Cardiac muscle cell (in vitro differentiated cells and primary cell): ENCODE measurements at regions not wholly inside any gene's neighbourhood (a gene's known extent, or its start where the extent isn't known, plus 50 kb on each side); places are given as distances from the start of the nearest gene placed in this dataset.

Experiments used
- DNase-seq, 2 donors: peaks; one replicate each; pipeline versions ENCODE4 v3.0.0 to v3.0.0-alpha.2; 2010 to 2017; ENCODE audit warnings: low read depth in 1 of 2, low spot score in 1 of 2
- H3K27ac ChIP-seq: fragments of 200-600 bp; sonication (generic); 2 replicates; pipeline ENCODE4 v1.5.1; 2016
- H3K27me3 ChIP-seq: fragments of 200-600 bp; sonication (generic); 2 replicates; pipeline ENCODE4 v1.6.0; 2016; ENCODE audit warnings: control low read depth
- H3K36me3 ChIP-seq: fragments of 200-600 bp; sonication (generic); 2 replicates; pipeline ENCODE4 v1.5.1; 2016; ENCODE audit warnings: control low read depth
- H3K4me1 ChIP-seq: fragments of 200-600 bp; sonication (generic); 2 replicates; pipeline ENCODE4 v1.8.1; 2017; ENCODE audit warnings: low read depth, mild to moderate bottlenecking, mixed run types
- H3K4me3 ChIP-seq: fragments of 200-600 bp; sonication (generic); 2 replicates; pipeline ENCODE4 v1.5.1; 2016; ENCODE audit warnings: mild to moderate bottlenecking
- H3K9me3 ChIP-seq: fragments of 200-600 bp; sonication (generic); 2 replicates; pipeline ENCODE4 v1.5.1; 2017; ENCODE audit warnings: low read depth, mild to moderate bottlenecking, control low read depth
- TF ChIP-seq, protein P1 (sequence below): IDR thresholded peaks from 2 replicates; pipeline ENCODE4 v1.5.1; 2012; ENCODE audit warnings: low read depth, mild to moderate bottlenecking, low read length

GRCh38 chr1:5479876-5480646 is 512.2 kb downstream of the NPHP4 start:
- Histone ChIP-seq H3K27ac (no peak overlapping the region), H3K36me3 (no peaks in the 10 kb centered on the region), H3K4me1 (no peaks in the 10 kb centered on the region), H3K27me3 (peaks cover 13% of the 10 kb centered on the region), H3K9me3 (no peaks in the 10 kb centered on the region), H3K4me3 (no peak overlapping the region)
- no peak for DNase-seq
- TF ChIP-seq, protein P1, sequence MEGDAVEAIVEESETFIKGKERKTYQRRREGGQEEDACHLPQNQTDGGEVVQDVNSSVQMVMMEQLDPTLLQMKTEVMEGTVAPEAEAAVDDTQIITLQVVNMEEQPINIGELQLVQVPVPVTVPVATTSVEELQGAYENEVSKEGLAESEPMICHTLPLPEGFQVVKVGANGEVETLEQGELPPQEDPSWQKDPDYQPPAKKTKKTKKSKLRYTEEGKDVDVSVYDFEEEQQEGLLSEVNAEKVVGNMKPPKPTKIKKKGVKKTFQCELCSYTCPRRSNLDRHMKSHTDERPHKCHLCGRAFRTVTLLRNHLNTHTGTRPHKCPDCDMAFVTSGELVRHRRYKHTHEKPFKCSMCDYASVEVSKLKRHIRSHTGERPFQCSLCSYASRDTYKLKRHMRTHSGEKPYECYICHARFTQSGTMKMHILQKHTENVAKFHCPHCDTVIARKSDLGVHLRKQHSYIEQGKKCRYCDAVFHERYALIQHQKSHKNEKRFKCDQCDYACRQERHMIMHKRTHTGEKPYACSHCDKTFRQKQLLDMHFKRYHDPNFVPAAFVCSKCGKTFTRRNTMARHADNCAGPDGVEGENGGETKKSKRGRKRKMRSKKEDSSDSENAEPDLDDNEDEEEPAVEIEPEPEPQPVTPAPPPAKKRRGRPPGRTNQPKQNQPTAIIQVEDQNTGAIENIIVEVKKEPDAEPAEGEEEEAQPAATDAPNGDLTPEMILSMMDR: no peak

DNA sequence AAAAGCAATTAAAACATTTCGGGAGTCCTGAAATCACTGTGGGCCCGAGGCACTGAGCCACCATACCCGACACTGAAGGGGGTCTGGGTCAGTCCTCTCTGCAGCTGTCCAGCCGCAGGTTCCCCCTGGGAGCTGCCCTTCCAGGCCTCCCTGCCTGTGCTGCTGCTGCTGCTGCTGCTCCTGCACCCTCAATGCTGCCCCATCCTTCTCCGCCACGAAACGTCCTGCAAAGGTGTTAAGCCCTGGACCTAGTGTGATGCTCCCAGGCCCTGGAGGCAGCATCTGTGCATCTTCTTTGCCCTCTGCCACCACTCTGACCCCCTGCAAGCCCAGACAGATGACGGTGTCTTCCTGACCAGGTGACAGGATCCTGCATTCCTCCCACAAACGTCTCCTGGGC is 513.3 kb downstream of the NPHP4 start:
- no peaks in the 10 kb centered on the region for H3K36me3 ChIP-seq
- TF ChIP-seq, protein P1: no peak
- no peak overlapping the region for H3K4me3 ChIP-seq
- DNase-seq: no peak
- H3K4me1 ChIP-seq: no peaks in the 10 kb centered on the region
- no peak overlapping the region for H3K27ac ChIP-seq
- peaks cover 13% of the 10 kb centered on the region for H3K27me3 ChIP-seq
- no peaks in the 10 kb centered on the region for H3K9me3 ChIP-seq

GRCh38 chr1:5478156-5478695 is 514.0 kb downstream of the NPHP4 start:
- Histone ChIP-seq H3K27me3 (peaks cover 13% of the 10 kb centered on the region), H3K27ac (no peak overlapping the region)
- no peak for DNase-seq

DNA sequence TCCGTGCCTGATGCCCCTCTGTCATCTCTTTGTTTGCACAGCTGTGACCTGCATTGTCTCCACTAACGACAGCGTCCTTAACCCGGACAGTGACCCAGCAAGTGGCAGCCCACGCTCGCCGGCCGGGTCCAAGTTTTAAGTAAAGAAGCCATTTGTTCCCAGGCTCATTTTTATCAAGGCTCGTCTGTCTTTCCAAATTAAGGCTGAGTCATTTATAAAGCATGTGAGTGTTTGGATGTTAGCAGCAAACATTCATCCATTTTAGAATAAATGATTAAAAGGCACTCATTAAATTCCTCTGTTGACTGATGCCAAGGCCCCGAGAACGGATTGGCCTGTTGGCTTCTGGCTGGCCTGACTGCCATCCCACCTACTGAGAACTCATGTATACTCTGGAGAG is 514.5 kb downstream of the NPHP4 start:
- TF ChIP-seq, protein P1: no peak
- Histone ChIP-seq H3K9me3 (no peaks in the 10 kb centered on the region), H3K27ac (no peak overlapping the region), H3K27me3 (peaks cover 13% of the 10 kb centered on the region), H3K36me3 (no peaks in the 10 kb centered on the region), H3K4me1 (no peaks in the 10 kb centered on the region), H3K4me3 (no peak overlapping the region)
- no peak for DNase-seq

More at GRCh38 chr1:5478156-5478695, 514.0 kb downstream of the NPHP4 start:
- H3K36me3 ChIP-seq: no peaks in the 10 kb centered on the region
- no peak overlapping the region for H3K4me3 ChIP-seq
- H3K4me1 ChIP-seq: no peaks in the 10 kb centered on the region
- H3K9me3 ChIP-seq: no peaks in the 10 kb centered on the region
- TF ChIP-seq, protein P1: no peak

DNA sequence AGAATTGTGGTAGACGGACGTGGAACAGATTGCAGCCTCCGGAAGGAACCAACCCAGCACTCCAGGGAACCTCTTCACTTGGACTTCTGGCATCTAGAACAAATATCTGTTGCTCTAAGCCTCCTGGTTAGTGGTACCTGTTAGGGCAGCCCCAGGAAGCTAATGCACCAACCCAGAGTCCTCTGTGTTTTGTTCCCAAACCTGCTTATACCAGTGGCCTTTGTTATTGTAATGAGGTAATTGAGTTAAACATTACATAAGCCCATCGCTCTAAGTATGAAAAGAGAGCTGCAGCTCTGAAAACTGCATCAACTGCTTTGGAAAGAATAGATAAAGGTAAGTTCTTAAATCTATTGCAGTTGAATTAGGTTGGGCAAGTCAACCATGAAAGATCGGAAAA is 516.7 kb downstream of the NPHP4 start:
- Histone ChIP-seq H3K27ac (no peak overlapping the region), H3K4me1 (no peaks in the 10 kb centered on the region), H3K27me3 (no peaks in the 10 kb centered on the region), H3K9me3 (no peaks in the 10 kb centered on the region), H3K36me3 (no peaks in the 10 kb centered on the region), H3K4me3 (no peak overlapping the region)
- TF ChIP-seq, protein P1: no peak
- DNase-seq: no peak
